Kidney (tissue), 13 donors: ENCODE measurements at regions not wholly inside any gene's neighbourhood (a gene's known extent, or its start where the extent isn't known, plus 50 kb on each side); places are given as distances from the start of the nearest gene placed in this dataset.

ENCODE experiments used
- DNase-seq, 5 donors: peaks; one replicate each; pipeline ENCODE4 v3.0.0-alpha.2; 2013 to 2020
- FAIRE-seq: peaks from 2 replicates; lab custom pipeline; 2012; peaks lifted over from hg19 to GRCh38; lab: Jason Lieb, UNC
- H3K27ac ChIP-seq, 2 donors: one replicate each; pipeline ENCODE4 v1.7.0; 2013; ENCODE audit warnings: low read depth in 2 of 2, low read length in 2 of 2, inconsistent platforms in 1 of 2
- H3K27me3 ChIP-seq: one replicate; pipeline ENCODE4 v1.7.1; 2013; ENCODE audit warnings: low read length, inconsistent platforms; ENCODE audit not compliant: control insufficient read depth, insufficient read depth
- H3K36me3 ChIP-seq, 3 donors: one replicate each; pipeline versions ENCODE4 v1.7.0 to v1.7.1; 2013; ENCODE audit warnings: low read length in 3 of 3, control low read depth in 1 of 3, inconsistent platforms in 1 of 3; ENCODE audit not compliant: insufficient read depth in 3 of 3, control insufficient read depth in 2 of 3
- H3K4me1 ChIP-seq, 3 donors: one replicate each; pipeline versions ENCODE4 v1.7.0 to v1.7.1; 2013; ENCODE audit warnings: low read length in 3 of 3, inconsistent platforms in 1 of 3, low read depth in 1 of 3; ENCODE audit not compliant: control insufficient read depth in 2 of 3, insufficient read depth in 2 of 3
- H3K4me3 ChIP-seq, 3 donors: one replicate each; pipeline versions ENCODE4 v1.7.0 to v1.8.1; 2013; ENCODE audit warnings: low read length in 3 of 3, control low read depth in 1 of 3, inconsistent platforms in 1 of 3
- H3K9ac ChIP-seq, 3 donors: one replicate each; pipeline versions ENCODE4 v1.7.0 to v1.7.1; 2013; ENCODE audit warnings: low read length in 3 of 3, control low read depth in 1 of 3, inconsistent platforms in 1 of 3
- H3K9me3 ChIP-seq, 3 donors: one replicate each; pipeline versions ENCODE4 v1.7.0 to v1.7.1; 2013; ENCODE audit warnings: low read length in 3 of 3, control low read depth in 1 of 3, inconsistent platforms in 1 of 3; ENCODE audit not compliant: control insufficient read depth in 2 of 3, insufficient read depth in 1 of 3
- intact Hi-C: fragments of 100-400 bp; cut with DNase I; formaldehyde crosslinking; loops from one replicate; pipeline ENCODE4 v1.11.1; 2022
- TF ChIP-seq, protein P1 (sequence below): IDR thresholded peaks from 3 replicates; pipeline ENCODE4 v1.5.1; 2012; ENCODE audit warnings: mild to moderate bottlenecking, moderate library complexity, borderline replicate concordance; ENCODE audit not compliant: insufficient read depth; ENCODE audit errors: extremely low read depth
- donor health status: control.
- donor health status: control.
- donor health status: control.
- donor health status: control.
- donor health status: control.
- donor health status: DM: yes; HTN: yes; CAD: no.
- donor health status: Normal renal cell carcinoma (clear cell type).

DNA sequence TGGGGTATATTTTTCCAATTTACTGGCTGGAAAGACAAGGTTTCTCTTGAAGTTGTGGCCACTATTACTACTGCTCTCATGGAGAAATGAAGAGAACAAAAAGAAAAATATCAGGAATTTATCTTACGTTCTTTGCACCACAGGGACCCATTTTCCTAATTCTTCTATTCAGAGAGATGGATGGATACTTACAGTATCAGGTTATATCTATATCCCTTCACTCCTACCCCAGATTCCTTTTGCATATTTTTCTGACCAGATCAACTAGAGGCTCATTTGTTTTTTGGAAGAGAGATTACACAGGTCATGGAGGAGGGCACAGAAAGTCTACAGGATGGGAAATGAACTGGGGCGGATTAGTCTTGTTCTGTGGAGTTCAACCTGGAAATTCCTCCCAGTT, 277.2 kb upstream of the VLDLR start:
- H3K4me1 ChIP-seq = no peaks in the 10 kb centered on the region
- H3K36me3 ChIP-seq = no peaks in the 10 kb centered on the region
- H3K4me3 ChIP-seq = no peak overlapping the region
- no peaks in the 10 kb centered on the region for H3K27me3 ChIP-seq
- no peak overlapping the region for H3K27ac ChIP-seq
- H3K9me3 ChIP-seq = no peaks in the 10 kb centered on the region
- no peak overlapping the region for H3K9ac ChIP-seq
- FAIRE-seq (no peak), DNase-seq (no peak)
- TF ChIP-seq, protein P1, sequence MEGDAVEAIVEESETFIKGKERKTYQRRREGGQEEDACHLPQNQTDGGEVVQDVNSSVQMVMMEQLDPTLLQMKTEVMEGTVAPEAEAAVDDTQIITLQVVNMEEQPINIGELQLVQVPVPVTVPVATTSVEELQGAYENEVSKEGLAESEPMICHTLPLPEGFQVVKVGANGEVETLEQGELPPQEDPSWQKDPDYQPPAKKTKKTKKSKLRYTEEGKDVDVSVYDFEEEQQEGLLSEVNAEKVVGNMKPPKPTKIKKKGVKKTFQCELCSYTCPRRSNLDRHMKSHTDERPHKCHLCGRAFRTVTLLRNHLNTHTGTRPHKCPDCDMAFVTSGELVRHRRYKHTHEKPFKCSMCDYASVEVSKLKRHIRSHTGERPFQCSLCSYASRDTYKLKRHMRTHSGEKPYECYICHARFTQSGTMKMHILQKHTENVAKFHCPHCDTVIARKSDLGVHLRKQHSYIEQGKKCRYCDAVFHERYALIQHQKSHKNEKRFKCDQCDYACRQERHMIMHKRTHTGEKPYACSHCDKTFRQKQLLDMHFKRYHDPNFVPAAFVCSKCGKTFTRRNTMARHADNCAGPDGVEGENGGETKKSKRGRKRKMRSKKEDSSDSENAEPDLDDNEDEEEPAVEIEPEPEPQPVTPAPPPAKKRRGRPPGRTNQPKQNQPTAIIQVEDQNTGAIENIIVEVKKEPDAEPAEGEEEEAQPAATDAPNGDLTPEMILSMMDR = no peak
- intact Hi-C loops = no loop called here

GRCh38 chr9:2345013-2345412, 276.6 kb upstream of the VLDLR start:
- TF ChIP-seq, protein P1 = no peak
- no peak for DNase-seq
- Histone ChIP-seq H3K9me3 (no peaks in the 10 kb centered on the region), H3K27me3 (no peaks in the 10 kb centered on the region), H3K9ac (no peak overlapping the region), H3K36me3 (no peaks in the 10 kb centered on the region), H3K4me1 (no peaks in the 10 kb centered on the region), H3K27ac (no peak overlapping the region), H3K4me3 (no peak overlapping the region)
- no peak for FAIRE-seq
- intact Hi-C loops = no loop called here

DNA sequence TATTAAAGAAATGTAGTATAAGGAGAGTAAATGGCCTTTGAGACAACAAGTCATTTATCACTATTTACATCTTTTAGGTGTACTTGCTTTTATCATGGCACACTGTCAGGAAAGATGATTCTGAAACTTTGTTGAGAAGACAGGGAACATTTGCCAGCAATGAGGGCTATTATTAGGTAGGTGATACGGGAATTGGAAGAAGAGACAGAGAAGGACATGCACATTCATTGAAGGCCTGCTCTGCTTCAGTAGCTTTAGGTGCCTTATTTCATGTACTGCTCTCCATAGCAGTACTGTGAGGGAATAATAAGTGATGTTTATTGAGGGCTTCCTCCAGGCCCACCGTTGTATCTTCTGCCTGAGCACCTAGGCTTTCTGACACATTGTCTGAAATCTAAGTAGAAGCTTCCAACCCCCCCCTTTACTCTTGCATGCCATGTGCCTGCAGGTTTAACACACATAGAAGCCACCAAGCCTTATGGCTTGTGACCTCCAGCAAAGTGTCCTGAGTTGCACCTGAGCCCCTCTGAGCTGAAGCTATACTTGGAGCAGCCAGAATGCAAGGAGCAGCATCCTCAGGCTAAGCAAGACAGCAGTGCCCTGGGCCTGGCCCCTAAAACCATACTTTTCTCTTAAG, 275.2 kb upstream of the VLDLR start:
- Histone ChIP-seq H3K27ac (no peak overlapping the region), H3K36me3 (no peaks in the 10 kb centered on the region), H3K9me3 (no peaks in the 10 kb centered on the region), H3K27me3 (no peaks in the 10 kb centered on the region), H3K4me1 (no peaks in the 10 kb centered on the region), H3K4me3 (no peak overlapping the region), H3K9ac (no peak overlapping the region)
- DNase-seq (no peak), FAIRE-seq (no peak)
- intact Hi-C loops = no loop called here
- TF ChIP-seq, protein P1 = no peak

DNA sequence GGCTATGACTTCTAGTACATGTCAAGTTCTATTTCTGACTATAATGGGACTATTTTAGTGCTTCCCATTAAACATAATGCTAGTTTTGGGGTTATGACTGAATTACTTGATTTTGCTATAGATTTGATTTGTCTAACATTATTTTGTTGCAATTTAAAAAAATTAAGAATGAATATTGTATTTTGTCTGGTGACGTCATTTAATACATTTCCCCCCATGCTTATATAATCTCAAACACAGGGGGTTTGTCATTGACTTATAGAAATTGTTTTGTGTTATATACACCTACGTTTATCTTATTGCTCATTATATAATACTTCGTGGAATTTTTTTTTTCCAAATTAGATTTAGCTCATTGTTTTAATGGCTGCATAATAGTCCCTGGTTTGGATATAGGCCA, 270.3 kb upstream of the VLDLR start:
- H3K4me1 ChIP-seq = no peaks in the 10 kb centered on the region
- intact Hi-C loops = no loop called here
- FAIRE-seq (no peak), DNase-seq (no peak)
- H3K36me3 ChIP-seq = no peaks in the 10 kb centered on the region
- no peak overlapping the region for H3K27ac ChIP-seq
- TF ChIP-seq, protein P1 = no peak
- H3K9ac ChIP-seq = no peak overlapping the region
- no peak overlapping the region for H3K4me3 ChIP-seq
- no peaks in the 10 kb centered on the region for H3K9me3 ChIP-seq
- H3K27me3 ChIP-seq = no peaks in the 10 kb centered on the region
